MV-4-11 (cell line): ENCODE measurements at regions not wholly inside any gene's neighbourhood (a gene's known extent, or its start where the extent isn't known, plus 50 kb on each side); places are given as distances from the start of the nearest gene placed in this dataset.
A peak's percentile ranks its signal among the peaks of the same experiment; 100 is the strongest.
"Not testable (repeated sequence)": the region's sequence is repeated elsewhere in the genome, so short reads cannot be mapped to it uniquely, and the experiment has no call there.

Experiments
- DNase-seq: peaks from one replicate; lab custom pipeline; 2025; lab: John Stamatoyannopoulos, UW

- no peak for DNase-seq
These were observed 85.0 kb upstream of the KIF5B start for GRCh38 chr10:32141018-32141807.

DNA sequence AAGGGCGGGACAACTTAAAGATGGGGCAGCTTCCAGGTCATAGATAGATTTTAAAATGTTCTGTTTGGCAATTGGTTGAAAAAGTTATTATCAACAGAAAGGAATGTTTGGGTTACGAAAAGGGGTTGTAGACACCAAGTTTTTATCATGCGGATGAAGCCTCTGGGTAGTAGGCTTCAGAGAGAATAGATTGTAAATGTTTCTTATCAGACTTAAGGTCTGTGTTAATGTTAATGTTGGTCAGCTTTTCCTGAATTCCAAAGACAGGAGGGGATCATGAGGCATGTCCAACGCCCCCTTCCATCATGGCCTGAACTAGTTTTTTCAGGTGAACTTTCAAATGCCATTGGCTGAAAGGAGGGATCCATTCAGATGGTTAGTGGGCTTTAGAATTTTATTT lies 84.2 kb upstream of the KIF5B start:
- DNase-seq: no peak

DNA sequence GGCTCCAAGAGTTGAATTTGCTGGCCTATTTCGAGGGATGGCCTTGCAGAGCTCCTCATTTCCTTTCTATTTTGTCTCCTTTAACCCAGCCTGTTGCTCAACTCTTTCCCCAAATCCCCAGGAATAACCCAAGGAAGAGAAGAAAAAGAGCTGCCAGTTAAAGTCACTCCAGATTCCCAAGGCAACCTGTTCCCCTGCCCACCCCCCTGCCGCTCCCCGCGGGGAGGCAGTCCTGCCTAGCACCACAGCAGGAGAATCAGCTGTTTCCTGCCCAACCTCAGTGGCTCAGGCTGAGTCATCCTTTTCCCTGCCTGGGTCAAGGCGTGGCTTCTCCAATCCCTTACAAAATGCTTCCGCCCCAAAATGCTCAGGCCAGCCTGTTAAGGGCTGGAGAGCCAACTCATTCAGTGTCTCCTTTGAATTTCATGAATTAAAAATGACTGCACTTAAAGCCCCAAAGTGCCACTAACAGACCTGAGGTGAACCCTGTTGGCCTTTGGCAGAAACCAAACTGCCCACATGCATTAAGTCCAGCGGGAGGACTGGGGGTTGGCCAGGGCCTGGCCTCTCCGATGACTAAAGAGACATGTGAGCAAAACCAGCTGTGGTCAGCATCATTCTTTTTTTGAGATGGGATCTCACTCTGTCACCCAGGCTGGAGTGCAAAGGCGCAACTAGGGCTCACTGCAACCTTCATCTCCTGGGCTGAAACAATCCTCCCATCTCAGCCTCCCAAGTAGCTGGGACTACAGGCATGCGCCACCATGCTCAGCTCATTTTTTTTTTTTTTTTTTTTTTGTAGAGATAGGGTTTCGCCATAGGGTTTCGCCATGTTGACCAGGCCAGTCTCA lies 83.2 kb upstream of the KIF5B start:
- DNase-seq: peak; percentile 90

GRCh38 chr10:32136927-32137326 lies 80.7 kb upstream of the KIF5B start:
- DNase-seq: not testable (repeated sequence)

- not testable (repeated sequence) for DNase-seq
These were observed 79.6 kb upstream of the KIF5B start for GRCh38 chr10:32135796-32136195.

GRCh38 chr10:32132357-32132946 lies 76.2 kb upstream of the KIF5B start:
- no peak for DNase-seq

DNA sequence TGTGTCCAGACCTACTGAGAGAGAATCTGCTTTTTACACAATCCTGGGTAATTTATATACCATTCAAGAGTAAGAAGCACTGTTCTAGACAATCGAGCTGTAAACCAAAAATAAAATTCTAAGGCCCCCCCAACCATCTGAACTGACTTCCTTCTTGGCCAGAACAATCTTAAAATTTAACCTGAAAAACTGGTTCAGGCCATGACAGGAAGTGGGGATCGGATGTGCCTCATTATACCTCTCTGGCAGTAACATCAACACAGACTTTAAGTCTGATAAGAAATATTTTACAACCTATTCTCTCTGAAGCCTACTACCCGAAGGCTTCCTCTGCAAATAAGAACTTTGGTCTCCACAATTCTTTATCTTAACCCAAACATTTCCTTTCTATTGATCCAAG lies 75.2 kb upstream of the KIF5B start:
- DNase-seq: no peak

DNA sequence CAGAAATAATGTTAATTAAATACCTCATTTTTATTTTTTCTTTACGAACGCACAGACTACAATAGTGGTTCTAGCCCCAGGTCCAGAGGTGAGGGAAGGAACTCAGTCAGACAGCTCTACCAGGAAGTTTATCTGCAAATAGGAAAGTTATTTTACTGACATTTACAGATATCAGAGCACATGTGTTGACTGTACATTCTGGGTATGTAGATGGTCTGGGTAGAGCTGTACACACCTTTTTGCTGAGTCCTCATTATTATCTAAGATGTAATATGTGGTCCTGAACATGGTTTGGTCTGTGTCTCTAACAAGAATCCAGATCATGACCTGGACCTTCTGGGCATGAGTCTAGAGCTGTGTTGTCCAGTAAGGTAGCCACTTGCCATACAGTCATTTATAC lies 74.6 kb upstream of the KIF5B start:
- no peak for DNase-seq

GRCh38 chr10:32125023-32125422 lies 68.8 kb upstream of the KIF5B start:
- no peak for DNase-seq

DNA sequence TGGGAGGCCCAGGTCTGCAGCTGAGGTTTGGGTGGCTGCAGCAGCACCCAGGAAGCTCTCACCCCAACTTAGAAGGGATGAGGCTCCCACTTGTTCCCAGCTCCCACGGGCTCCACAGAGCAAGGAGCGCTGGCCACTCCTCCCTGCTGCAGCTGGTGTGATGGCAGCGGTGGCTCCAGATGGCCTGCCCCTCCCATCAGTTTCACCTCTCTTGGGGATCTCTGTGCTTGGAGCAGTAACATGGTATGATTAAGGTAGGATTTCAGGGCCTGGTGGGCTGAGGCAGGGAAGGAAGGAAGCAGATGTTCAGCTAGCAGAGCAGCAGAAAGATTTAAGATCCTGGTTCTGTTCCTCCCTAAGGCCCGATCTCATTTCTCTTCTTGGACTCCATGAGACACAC lies 66.8 kb upstream of the KIF5B start:
- DNase-seq: no peak

DNA sequence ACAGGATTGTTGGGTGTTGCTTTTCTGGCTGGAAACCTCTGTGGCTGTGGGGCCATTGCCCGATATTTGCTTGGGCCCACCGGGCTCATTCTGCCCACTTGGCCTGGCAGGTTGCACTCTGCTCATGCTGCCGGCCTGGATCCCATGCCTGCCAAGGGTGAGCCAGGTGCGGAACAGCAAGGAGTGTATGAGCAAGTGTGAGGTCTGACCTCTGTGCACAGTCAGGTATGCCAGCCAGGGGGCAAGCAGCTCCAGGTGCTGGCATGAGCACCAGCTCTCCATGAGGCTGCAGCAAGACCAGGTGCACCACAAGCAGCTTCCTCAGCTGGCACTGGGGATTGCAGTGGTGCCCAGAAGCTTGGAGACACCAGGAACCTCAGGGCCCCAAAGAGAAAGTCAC lies 65.4 kb upstream of the KIF5B start:
- DNase-seq: no peak

- DNase-seq: no peak
These were observed 63.9 kb upstream of the KIF5B start for GRCh38 chr10:32120147-32120546.

DNA sequence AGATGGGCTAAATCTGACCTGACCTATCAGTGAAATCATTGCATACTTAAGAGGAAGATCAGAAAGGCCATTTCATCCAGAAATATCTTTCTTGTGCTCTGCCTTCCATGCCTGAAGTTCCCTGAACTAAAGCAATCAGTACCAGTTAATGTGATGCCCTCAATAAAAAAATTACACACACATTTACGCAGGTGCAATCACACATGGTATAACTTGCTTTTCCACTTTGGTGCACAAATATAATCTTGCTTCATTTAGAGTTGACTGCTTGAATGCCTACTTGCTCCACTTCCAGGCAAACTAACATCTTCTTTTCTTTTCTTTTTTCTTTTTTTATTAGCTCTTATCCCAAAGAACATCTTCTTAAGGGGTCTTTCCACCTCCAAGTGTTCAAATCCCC lies 58.3 kb upstream of the KIF5B start:
- no peak for DNase-seq

GRCh38 chr10:32112055-32112454 lies 55.8 kb upstream of the KIF5B start:
- no peak for DNase-seq

GRCh38 chr10:32111585-32111984 lies 55.4 kb upstream of the KIF5B start:
- no peak for DNase-seq

DNA sequence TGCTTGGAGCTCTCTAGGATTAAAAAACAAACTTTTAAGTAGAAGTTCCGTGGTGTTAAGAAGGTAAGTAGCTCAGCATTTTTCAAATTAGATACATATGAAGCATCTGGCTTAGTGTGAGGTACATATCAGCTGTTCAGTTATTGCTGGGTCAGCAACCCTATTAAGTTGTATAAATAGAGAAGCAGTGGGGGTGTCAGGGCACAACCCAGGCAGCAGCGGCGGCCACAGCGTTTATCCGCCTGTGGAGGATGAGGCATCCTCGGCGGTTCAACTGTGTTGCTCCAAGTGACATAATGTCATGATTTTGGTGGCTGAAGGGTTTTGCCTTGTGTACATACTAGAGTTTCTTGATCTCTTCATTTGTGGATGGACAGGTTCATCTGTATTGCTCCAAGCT lies 54.6 kb upstream of the KIF5B start:
- DNase-seq: no peak

DNA sequence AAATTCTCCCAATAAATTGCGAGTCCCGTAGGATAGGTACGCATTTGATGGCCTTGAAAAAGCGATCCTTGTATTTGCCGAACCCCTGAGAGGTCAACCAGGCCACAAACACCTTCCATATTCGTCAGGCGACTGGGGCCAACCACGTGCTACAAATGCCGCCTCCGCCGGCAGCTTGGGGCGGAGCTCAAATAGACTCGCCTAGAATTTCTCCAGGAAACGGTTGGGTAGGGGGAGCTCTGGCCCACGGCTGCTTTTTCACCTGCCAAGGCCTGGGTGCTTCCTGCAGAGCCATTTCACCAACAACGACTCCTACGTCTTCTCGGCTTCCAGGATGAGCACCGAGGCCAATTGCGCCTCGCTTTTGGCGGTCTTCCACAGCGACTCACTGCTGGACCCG lies 53.4 kb upstream of the KIF5B start:
- no peak for DNase-seq
